DMS 273 treated with DMSO at 0.1 percent for 48 hours (cell line): ENCODE measurements at regions not wholly inside any gene's neighbourhood (a gene's known extent, or its start where the extent isn't known, plus 50 kb on each side); places are given as distances from the start of the nearest gene placed in this dataset.
"Not testable (repeated sequence)": the region's sequence is repeated elsewhere in the genome, so short reads cannot be mapped to it uniquely, and the experiment has no call there.

Experiments
- DNase-seq: peaks from one replicate; lab custom pipeline; 2025; lab: John Stamatoyannopoulos, UW

DNA sequence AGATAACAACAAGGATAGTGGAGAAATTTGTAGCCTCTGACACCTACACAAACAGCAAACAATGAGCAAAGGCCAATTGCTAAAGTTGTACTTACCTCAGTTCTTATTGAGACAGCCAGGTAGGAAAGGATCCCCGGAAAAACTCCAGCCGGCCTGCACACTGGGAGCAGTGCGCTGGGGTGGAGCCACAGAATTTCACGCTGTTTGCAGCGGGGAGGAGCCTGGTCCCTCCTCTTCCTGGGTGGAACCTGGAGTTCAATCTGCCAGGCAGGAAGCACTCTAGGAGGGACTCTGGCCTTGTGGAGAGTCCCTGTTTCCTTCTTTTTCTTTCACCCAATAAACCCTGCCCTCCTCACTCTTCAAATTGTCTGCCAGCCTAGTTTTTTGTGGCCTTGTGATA, 382.6 kb upstream of the TGIF2LX start:
- DNase-seq = not testable (repeated sequence)

DNA sequence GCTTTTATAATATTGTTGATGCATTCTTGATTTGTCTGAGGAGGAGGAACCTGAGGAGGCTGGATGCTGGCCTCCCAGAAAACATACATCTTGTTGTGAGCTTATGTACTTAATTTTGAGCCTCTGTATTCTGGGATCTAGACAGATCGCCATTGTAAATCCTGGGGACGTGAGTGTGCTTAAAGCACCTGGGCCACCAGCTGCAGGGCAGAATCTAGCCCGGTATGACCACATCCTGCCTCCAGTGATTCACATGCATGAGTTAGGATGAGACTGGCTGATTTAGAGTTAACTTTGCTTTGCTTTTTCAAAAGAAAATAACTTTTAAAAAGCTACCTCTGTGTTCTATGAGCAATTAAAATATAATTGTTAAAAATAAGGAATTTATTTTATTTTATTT, 364.6 kb upstream of the TGIF2LX start:
- DNase-seq = not testable (repeated sequence)

DNA sequence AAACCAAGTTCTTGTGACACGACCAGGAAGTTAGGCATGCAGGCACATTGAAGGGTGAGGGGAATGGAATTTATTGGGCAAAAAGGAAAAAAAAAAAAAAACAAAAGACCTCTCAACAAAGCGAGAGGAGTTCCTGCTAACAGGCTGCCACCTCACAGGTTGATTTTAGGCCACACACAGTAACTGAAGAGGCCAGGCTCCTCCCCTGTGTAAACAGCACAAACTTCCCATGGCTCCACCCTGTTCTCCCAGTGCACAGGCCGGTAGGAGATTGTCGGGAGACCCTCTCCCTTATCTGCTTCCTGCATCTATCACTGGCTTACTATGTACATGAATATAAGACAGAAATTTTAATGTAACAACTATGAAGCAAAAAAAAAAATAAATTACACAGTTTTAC, 359.6 kb upstream of the TGIF2LX start:
- DNase-seq = not testable (repeated sequence)

DNA sequence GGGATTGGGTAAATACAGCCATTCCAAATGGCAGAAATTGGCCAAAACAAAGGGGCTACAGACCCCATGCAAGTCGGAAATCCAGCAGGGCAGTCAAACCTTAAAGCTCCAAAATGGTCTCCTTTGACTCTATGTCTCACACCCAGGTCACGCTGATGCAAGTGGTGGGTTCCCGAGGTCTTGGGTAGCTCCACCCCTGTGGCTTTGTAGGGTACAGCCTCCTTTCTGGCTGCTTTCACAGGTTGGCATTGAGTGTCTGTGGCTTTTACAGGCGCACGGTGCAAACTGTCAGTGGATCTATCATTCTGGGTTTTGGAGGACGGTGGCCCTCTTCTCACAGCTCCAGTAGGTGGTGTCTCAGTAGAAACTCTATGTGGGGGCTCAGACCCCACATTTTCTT, 358.6 kb upstream of the TGIF2LX start:
- DNase-seq = not testable (repeated sequence)

DNA sequence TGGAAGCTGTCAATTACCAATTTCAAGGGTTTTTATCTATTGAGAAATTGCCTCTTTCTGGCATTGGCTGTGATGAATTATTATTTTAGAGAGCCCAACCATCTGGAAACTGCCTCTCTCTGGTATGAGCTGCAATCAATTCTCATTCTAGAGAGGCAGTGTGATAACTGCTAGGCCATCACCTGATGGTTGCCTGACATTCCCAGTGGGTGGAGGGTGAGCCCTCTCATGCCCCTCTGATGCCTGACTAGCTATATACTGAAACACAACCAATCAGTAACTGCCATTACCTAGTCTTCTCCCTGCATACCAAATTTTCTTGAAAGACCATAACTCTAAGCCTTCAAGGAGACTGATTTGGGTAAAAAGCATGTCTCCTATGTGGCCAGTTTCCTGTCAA, 353.9 kb upstream of the TGIF2LX start:
- DNase-seq = not testable (repeated sequence)

DNA sequence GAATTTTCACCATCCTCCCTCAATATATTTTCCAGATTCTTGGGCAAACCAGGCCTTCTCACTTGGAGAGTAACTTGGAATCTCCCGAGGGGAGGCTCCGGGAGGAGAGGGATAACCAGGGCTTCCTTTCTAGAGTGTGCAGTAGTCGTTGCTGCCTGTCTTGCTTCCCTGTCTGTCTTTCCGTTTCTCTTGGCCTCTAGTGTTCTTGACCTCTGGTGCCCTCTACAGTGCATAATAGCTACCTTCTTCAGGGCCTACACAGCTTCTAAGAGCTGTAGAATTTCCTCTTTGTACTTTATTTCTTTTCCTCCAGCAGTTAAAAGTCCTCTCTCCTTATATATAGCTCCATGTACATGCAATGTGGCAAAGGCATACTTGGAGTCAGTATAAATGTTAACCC, 339.8 kb upstream of the TGIF2LX start:
- DNase-seq = not testable (repeated sequence)

DNA sequence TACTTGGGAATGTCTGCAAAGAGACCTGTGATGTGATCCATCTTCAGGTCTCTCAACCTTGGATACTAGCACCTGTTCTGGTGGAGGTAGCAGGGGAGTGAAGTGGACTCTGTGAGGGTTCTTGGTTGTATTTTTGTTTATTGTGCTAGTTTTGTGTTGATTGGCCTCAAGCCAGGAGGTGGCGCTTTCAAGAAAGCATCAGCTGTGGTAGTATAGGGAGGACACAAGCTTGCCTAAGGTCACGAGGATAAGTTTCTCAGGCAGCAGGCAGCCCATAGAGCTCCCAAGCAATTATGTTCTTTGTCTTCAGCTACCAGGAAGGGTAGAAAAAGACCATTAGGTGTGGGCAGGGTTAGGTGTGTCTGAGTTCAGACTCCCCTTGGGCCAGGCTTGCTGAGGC, 289.9 kb upstream of the TGIF2LX start:
- not testable (repeated sequence) for DNase-seq

DNA sequence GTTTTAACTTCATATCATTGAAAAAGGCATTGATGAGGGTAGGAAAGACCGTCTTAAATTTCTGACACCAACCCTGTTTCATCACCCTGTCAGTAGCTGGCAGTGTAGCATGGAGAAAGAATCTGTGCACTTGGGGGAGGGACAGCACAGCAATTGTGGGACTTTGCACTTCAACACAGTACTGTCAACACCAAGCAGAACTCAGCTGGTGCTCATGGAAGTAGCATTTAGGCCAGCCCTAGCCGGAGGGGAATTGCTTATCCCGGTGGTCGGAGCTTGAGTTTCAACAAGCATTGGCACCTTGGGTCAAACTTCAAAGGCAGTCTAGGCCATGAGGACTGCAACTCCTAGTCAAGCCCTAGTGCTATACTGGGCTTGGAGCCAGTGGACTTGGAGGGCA, 285.8 kb upstream of the TGIF2LX start:
- not testable (repeated sequence) for DNase-seq

DNA sequence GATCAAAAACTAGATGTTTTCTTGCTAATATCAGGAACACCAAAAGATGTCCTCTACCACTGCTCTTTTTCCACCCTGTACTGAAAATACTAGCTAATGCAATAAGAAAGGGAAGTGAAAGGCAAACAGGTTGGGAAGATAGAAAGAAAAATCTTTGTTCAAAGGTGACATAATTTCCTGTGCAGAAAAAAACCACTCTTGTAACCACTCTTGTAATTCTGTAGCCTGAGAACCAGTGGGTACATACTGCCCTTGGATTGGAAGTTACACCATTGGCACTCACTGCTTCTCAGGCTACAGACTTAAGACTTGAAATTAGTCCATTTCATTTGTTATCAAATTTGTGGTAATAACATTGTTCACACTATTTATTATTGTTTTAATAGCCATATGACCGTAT, 263.0 kb upstream of the TGIF2LX start:
- DNase-seq = not testable (repeated sequence)

DNA sequence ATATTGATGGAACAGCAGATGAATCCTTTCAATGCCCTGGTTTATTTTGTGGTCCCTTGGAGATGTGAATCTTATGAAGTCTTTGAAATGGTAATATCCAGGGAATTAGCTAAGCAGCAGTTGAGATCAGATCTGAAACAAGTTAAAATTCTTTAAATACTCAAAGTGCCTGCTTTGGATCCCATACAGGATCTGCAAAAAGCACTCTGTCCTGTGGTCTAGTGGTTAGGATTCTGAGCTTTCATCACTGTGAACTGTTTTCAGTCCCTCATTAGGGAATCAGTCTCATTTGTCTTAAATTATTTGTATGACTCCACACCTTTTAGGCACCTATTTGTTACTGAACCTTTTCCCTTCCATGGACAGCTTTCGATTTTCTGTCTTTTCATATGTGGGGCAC, 215.2 kb upstream of the TGIF2LX start:
- DNase-seq = not testable (repeated sequence)

DNA sequence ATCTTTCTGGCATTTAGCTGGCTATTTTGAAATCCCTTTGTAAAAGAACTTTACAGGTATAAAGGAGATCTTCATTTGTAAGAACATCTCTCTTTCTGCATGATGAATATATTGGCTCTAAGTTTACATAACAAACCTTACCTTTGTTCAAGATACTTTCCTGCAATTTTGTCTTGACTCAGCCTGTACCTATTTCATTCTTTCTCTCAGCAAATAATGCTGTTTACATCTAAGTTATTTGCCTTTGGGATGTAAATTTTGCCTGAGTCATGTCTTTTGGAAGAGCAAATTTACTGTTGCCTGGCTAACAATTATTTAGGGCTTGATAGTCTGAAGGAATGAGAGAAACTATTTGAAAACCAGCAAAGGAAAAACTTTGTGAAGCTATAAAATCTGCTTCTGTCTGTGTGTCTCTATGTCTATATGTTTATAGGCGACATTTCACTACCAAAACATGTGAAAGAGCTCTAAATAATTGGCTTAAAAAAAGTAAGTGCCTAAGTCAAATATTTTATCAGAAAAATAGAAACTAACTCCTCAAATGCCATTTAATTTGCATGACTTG, 214.3 kb upstream of the TGIF2LX start:
- not testable (repeated sequence) for DNase-seq

DNA sequence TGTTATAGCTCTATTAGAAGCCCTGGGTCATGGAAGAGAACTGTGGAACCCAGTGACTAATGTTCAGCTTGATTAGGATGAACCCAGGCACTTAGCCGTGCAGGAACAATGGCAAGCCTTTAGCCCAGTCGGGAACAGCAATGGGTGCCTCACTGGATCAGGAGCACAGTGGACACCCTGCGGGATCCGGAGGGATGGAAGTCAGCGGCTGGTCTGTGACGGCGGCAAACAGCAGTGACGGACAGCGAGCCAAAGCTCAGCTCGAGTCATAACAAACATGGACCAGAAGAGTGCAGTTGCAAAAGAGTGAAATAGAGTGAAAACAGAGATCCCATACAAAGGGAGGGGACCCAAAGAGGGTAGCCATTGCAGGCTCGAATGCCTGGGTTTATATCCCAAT, 187.3 kb upstream of the TGIF2LX start:
- not testable (repeated sequence) for DNase-seq

DNA sequence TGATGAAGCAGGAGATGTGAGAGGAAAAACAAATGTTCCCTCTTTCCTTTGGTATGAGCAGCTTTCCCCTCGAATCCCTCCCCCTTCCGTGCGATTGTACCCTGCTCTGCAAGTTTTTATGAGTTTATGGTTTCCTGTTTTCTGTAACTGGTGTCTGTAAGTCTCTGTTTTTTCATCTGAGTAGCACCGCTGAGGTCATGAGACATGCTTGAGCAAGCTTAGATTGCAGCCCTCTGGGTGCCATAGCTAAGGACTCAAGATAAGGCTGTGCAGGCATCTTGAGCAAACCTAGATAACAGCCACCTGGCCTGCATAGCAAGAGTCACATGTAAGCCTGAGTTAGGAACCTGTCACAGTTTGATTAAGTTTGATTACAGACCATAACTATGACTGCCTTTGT, 165.2 kb upstream of the TGIF2LX start:
- not testable (repeated sequence) for DNase-seq

DNA sequence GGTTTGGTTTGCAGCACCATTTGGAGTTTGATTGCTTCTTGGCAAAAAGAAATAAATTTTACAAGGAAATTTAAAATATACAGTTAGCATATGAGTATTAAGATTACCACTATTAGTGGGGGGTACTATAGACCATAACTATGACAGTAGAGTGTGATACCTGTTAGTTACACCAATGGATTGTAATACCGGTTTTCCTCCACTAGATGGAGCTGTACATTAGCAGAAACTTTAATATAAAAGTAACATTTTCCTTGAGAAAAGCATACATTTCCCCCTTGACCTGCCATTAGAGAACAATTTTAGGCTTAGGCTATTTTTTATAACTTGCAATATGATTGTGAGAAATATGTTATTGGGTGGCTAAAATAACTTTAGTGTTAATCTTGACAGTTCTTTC, 163.9 kb upstream of the TGIF2LX start:
- peak; percentile 10 for DNase-seq

DNA sequence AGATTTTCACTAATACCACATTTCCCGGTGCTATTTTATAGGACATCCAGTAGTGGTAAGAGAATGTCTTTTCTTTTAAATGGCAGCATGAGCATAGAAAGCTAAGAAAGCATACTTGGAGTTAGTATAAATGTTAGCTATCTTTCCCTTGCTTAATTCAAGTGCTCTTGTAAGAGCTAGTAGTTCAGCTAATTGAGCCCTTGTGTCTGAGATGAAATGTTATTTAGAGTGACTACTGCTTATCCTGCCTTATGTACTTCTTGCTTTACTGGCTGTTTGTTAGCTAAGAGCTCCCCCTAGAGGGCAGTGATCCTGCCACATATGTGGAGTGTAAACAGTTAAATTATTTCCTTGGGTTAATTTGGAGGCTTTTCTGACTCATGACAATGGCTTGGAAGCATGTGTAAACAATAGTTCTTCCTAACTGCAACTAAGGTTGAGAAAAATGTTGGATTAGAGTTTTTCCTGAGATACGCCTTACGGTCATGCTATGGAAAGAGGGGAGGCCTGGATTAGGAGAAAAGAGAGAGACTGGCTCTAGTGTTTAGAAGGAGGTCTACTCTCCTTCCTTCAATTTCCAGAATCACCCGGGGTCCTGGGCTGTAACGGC, 162.5 kb upstream of the TGIF2LX start:
- not testable (repeated sequence) for DNase-seq

DNA sequence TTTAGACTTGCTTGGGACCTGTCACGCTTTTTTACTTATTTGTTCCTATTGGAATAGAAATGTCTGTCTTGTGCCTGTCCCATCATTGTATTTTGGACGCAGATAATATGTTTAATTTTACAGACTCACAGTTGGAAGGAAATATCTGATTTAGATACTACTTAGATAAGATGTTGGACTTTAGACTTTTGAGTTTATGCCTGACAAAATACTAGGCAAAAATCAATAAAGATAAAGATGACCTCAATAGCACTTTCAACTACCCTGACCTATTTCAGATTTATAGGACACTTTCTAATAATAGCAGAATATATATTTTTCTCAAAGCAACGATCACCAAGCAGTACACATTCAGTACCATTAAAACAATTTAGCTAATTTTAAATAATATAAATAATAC, 150.1 kb upstream of the TGIF2LX start:
- DNase-seq = not testable (repeated sequence)

DNA sequence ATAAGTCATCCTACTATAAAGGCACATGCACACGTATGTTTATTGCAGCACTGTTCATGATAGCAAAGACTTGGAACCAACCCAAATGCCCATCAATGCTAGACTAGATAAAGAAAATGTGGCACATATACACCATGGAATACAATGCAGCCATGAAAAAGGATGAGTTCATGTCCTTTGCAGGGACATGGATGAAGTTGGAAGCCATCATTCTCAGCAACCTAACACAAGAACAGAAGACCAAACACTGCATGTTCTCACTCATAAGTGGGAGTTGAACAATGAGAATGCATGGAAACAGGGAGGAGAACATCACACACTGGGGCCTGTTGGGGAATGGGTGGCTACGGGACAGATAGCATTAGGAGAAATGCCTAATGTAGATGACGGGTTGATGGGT, 110.3 kb upstream of the TGIF2LX start:
- DNase-seq = not testable (repeated sequence)

DNA sequence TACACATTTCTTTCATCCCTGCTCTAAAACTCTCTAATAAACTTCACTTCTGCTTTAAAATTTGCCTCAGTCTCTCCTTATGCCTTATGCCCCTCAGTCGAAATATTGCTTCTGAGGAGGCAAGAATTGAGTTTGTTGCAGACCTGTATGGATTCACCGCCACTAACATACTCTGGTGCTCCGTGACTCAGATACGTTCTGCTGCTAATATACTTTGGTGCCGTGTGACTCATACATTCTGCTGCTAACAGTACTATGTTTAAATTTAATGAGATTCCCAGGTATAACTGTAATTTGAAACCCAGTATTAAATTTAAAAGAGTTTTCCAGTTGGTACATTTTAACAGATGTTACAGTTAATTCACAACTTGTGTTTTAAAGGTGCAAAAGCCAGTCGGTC, 82.0 kb upstream of the TGIF2LX start:
- DNase-seq = not testable (repeated sequence)

DNA sequence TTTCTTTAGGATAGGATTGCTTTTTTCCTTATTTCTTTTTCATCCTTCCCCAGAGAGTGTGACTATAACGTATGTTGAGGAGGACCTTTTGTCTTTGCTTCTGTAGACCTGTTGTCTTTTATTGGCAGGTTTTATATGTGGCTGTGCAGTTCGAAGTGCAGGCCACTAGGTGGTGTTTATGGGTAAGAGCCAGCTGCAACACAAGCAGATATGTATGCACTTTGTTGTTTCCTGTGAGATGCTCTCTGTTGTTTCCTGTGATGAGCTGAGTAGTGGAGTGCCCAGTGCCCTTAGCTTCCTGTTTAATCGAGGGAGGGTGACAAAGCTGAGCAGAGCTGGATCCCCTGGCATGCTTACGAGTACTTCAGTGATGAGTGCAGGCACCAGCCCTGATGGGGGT, 50.0 kb upstream of the TGIF2LX start:
- DNase-seq = not testable (repeated sequence)
